ENCODE measurements at regions not wholly inside any gene's neighbourhood (a gene's known extent, or its start where the extent isn't known, plus 50 kb on each side); places are given as distances from the start of the nearest gene placed in this dataset.

DNA sequence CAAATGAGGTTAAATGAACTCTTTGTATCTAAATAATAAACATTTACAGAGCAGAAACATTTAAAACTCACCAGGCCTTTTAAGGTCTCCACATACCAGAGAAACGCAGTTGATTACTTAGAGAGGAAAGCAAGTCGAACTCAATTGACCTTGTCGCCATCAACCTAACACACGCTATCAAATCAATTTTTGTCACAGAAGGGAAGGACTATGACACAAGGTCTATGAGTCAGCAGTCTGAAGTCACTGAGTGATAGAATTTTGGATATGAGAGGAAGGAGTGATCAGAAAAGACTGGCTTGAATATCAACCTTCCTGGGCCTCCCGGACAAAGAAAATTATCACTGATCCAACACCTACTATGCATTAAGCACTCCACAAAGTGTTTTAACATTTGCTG lies 514.4 kb upstream of the ZNF385D start:
- DNase-seq (ENCODE audit: low read depth), result no peak
- no peak overlapping the region for H3K4me3 ChIP-seq (ENCODE audit: low read length)
- no peak for TF ChIP-seq CTCF (IDR thresholded peaks at IDR 0.05; ENCODE audit: insufficient read depth, low read depth, low read length, missing control alignments)

GRCh38 chr3:22269831-22270230 lies 518.8 kb upstream of the ZNF385D start:
- peak; percentile 31 for DNase-seq (ENCODE audit: low read depth)
- H3K4me3 ChIP-seq (ENCODE audit: low read length), result no peak overlapping the region
- no peak for TF ChIP-seq CTCF (IDR thresholded peaks at IDR 0.05; ENCODE audit: insufficient read depth, low read depth, low read length, missing control alignments)

DNA sequence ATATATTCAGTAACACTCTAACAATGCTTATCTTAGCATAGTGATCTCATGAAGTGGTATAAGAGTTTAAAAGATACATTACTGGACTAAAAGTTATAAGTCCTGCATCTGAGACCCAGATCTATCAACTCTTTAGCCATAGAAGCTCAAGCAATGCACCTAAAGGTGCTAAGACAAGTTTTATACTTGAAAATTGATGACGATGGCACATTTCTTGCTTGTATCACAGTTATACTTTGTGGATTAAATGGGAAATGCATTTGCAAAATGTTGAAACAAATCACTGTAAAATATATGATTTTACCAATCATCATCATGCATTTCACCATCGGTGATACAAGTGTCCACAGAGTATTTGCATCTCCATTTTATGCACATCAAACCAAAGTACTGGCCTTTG lies 525.3 kb upstream of the ZNF385D start:
- no peak for DNase-seq (ENCODE audit: low read depth)
- no peak for TF ChIP-seq CTCF (IDR thresholded peaks at IDR 0.05; ENCODE audit: insufficient read depth, low read depth, low read length, missing control alignments)
- H3K4me3 ChIP-seq (ENCODE audit: low read length), result no peak overlapping the region

GRCh38 chr3:22284559-22284958 lies 533.5 kb upstream of the ZNF385D start:
- no peak for TF ChIP-seq CTCF (IDR thresholded peaks at IDR 0.05; ENCODE audit: insufficient read depth, low read depth, low read length, missing control alignments)
- no peak overlapping the region for H3K4me3 ChIP-seq (ENCODE audit: low read length)
- DNase-seq (ENCODE audit: low read depth), result peak; percentile 9

DNA sequence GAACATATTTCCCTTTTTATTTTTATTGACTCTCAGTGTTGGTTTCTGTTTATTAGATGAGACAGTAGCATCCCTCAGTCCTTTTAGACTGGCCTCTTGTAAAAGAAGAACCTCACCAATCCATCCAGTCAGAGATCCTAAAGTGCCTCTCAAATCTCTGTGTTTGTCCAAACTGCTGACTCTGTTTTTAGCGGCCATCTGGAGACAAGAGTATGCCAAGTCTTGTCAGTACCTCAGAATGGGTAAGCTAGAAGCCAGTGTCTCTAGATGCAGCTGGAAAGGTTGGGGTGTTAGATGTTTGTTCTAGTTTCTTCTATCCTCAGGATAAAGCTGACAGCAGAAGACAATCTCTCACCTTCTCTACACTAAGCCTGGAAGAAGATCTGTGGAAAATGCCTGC lies 537.7 kb upstream of the ZNF385D start:
- H3K4me3 ChIP-seq (ENCODE audit: low read length), result no peak overlapping the region
- no peak for TF ChIP-seq CTCF (IDR thresholded peaks at IDR 0.05; ENCODE audit: insufficient read depth, low read depth, low read length, missing control alignments)
- DNase-seq (ENCODE audit: low read depth), result no peak

- H3K4me3 ChIP-seq (ENCODE audit: low read length), result no peak overlapping the region
Measured at GRCh38 chr3:22292681-22293080, 541.7 kb upstream of the ZNF385D start.

More at GRCh38 chr3:22292681-22293080, 541.7 kb upstream of the ZNF385D start:
- no peak for TF ChIP-seq CTCF (IDR thresholded peaks at IDR 0.05; ENCODE audit: insufficient read depth, low read depth, low read length, missing control alignments)
- DNase-seq (ENCODE audit: low read depth), result no peak

All from epithelial cell of esophagus (primary cell).